GM12873 (cell line): ENCODE measurements at regions not wholly inside any gene's neighbourhood (a gene's known extent, or its start where the extent isn't known, plus 50 kb on each side); places are given as distances from the start of the nearest gene placed in this dataset.

Experiments used
- CTCF ChIP-seq: IDR thresholded peaks from 2 replicates; pipeline ENCODE4 v1.5.1; 2012; ENCODE audit warnings: low read depth, mild to moderate bottlenecking, moderate library complexity, low read length, control low read depth; ENCODE audit not compliant: insufficient read depth; ENCODE audit errors: missing control alignments

GRCh38 chr3:137460944-137461343, 303.2 kb upstream of the SOX14 start:
- TF ChIP-seq CTCF: no peak

GRCh38 chr3:137463131-137463530, 301.0 kb upstream of the SOX14 start:
- no peak for TF ChIP-seq CTCF

- TF ChIP-seq CTCF: no peak
Observed at GRCh38 chr3:137464341-137464740, 299.8 kb upstream of the SOX14 start.

GRCh38 chr3:137468446-137468845, 295.7 kb upstream of the SOX14 start:
- no peak for TF ChIP-seq CTCF

DNA sequence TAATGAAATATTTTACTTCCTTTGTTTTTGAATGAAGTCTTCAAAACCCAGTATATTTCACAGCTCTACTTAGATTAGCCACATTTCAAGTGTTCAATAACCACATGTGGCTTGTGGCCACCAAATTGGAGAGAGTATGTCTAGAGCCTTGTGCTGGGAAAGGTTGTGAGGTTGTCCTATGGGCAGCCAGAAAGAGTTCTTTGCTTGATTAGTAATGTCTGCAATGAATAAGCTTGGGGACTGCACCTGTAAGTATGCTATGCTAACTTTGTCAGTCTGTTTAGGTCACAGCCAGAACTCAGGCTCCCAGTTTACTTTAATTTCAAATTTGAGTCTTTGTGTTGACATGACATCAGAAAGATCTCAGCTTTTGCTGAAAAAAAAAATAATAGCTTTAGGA, 294.9 kb upstream of the SOX14 start:
- no peak for TF ChIP-seq CTCF

DNA sequence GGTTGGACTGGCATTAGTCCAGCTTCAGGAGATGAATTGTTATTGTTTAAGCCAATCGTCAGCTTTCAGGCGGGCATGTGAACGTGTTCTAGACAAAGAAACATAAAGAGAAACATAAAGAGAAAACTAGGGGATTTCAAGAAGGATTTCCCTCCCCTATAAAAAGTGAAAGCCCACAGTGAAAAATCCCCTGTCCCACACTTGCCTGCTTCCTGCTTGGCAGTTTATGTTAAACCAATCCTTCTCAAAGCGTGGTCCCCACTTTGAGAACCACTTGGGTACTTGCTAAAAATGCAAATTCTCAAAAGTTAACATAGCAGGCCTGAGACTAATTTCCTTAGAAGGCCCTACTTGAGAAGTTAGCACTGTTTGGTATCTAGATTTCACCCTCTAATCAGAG, 293.0 kb upstream of the SOX14 start:
- TF ChIP-seq CTCF: no peak

- no peak for TF ChIP-seq CTCF
Observed at GRCh38 chr3:137471558-137472204, 292.4 kb upstream of the SOX14 start.
